Upper lobe of left lung (tissue), 4 donors: ENCODE measurements at regions not wholly inside any gene's neighbourhood (a gene's known extent, or its start where the extent isn't known, plus 50 kb on each side); places are given as distances from the start of the nearest gene placed in this dataset.

ENCODE experiments used
- EP300 ChIP-seq, 4 donors: sonication (generic); formaldehyde crosslinking; IDR thresholded peaks; one replicate each; pipeline ENCODE4 v1.5.1; 2017; ENCODE audit warnings: antibody characterized with exemption in 4 of 4, control low read depth in 2 of 4
- POLR2A ChIP-seq, 4 donors: fragments of 450-650 bp; IDR thresholded peaks; one replicate each; pipeline ENCODE4 v1.5.1; 2016 to 2017; ENCODE audit warnings: antibody characterized with exemption in 4 of 4, mild to moderate bottlenecking in 2 of 4
- POLR2AphosphoS5 ChIP-seq, 2 donors: sonication (generic); formaldehyde crosslinking; IDR thresholded peaks; one replicate each; pipeline ENCODE4 v1.5.1; 2017; ENCODE audit warnings: antibody characterized with exemption in 2 of 2
- TF ChIP-seq, protein P1 (sequence below), 6 experiments: fragments of 450-650 bp in 4 of 6; fragments of 200-600 bp in 2 of 6; sonication (generic) in 2 of 6; IDR thresholded peaks; one replicate each; pipeline ENCODE4 v1.5.1; 2016 to 2019; ENCODE audit warnings: antibody characterized with exemption in 6 of 6

GRCh38 chr17:36842963-36843558, 94.2 kb upstream of the LHX1 start:
- no peak for TF ChIP-seq EP300 (IDR thresholded peaks at IDR 0.05)
- TF ChIP-seq POLR2A (IDR thresholded peaks at IDR 0.05): no peak
- TF ChIP-seq, protein P1, sequence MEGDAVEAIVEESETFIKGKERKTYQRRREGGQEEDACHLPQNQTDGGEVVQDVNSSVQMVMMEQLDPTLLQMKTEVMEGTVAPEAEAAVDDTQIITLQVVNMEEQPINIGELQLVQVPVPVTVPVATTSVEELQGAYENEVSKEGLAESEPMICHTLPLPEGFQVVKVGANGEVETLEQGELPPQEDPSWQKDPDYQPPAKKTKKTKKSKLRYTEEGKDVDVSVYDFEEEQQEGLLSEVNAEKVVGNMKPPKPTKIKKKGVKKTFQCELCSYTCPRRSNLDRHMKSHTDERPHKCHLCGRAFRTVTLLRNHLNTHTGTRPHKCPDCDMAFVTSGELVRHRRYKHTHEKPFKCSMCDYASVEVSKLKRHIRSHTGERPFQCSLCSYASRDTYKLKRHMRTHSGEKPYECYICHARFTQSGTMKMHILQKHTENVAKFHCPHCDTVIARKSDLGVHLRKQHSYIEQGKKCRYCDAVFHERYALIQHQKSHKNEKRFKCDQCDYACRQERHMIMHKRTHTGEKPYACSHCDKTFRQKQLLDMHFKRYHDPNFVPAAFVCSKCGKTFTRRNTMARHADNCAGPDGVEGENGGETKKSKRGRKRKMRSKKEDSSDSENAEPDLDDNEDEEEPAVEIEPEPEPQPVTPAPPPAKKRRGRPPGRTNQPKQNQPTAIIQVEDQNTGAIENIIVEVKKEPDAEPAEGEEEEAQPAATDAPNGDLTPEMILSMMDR (IDR thresholded peaks at IDR 0.05): no peak
- no peak for TF ChIP-seq POLR2AphosphoS5 (IDR thresholded peaks at IDR 0.05)
